Gastroesophageal sphincter (tissue), 3 donors: ENCODE measurements at regions not wholly inside any gene's neighbourhood (a gene's known extent, or its start where the extent isn't known, plus 50 kb on each side); places are given as distances from the start of the nearest gene placed in this dataset.

ENCODE experiments used
- POLR2A ChIP-seq, 2 donors: fragments of 450-650 bp; IDR thresholded peaks; one replicate each; pipeline ENCODE4 v1.6.1; 2017; ENCODE audit warnings: antibody characterized with exemption in 2 of 2, mild to moderate bottlenecking in 2 of 2, moderate library complexity in 1 of 2
- TF ChIP-seq, protein P1 (sequence below), 4 experiments: fragments of 200-600 bp in 2 of 4; fragments of 450-650 bp in 2 of 4; sonication (generic) in 1 of 4; IDR thresholded peaks; one replicate each; pipeline ENCODE4 v1.5.1; 2017 to 2019; ENCODE audit warnings: antibody characterized with exemption in 4 of 4, mild to moderate bottlenecking in 2 of 4, moderate library complexity in 2 of 4

- TF ChIP-seq, protein P1, sequence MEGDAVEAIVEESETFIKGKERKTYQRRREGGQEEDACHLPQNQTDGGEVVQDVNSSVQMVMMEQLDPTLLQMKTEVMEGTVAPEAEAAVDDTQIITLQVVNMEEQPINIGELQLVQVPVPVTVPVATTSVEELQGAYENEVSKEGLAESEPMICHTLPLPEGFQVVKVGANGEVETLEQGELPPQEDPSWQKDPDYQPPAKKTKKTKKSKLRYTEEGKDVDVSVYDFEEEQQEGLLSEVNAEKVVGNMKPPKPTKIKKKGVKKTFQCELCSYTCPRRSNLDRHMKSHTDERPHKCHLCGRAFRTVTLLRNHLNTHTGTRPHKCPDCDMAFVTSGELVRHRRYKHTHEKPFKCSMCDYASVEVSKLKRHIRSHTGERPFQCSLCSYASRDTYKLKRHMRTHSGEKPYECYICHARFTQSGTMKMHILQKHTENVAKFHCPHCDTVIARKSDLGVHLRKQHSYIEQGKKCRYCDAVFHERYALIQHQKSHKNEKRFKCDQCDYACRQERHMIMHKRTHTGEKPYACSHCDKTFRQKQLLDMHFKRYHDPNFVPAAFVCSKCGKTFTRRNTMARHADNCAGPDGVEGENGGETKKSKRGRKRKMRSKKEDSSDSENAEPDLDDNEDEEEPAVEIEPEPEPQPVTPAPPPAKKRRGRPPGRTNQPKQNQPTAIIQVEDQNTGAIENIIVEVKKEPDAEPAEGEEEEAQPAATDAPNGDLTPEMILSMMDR (IDR thresholded peaks at IDR 0.05) = no peak
- TF ChIP-seq POLR2A (IDR thresholded peaks at IDR 0.05) = no peak
These were observed 1628.6 kb downstream of the CDH8 start for GRCh38 chr16:60407606-60408005.
